Large intestine (tissue), 3 donors: ENCODE measurements at regions not wholly inside any gene's neighbourhood (a gene's known extent, or its start where the extent isn't known, plus 50 kb on each side); places are given as distances from the start of the nearest gene placed in this dataset.

ENCODE experiments used
- DNase-seq, 2 donors: peaks; one replicate each; pipeline versions ENCODE4 v3.0.0 to v3.0.0-alpha.2; 2013
- H3K27ac ChIP-seq: one replicate; pipeline ENCODE4 v1.5.1; 2013; ENCODE audit warnings: low read length
- H3K27me3 ChIP-seq: 2 replicates; pipeline ENCODE4 v1.6.1; 2013; ENCODE audit warnings: low read length; ENCODE audit not compliant: control insufficient read depth, insufficient read depth
- H3K36me3 ChIP-seq: 2 replicates; pipeline ENCODE4 v1.6.1; 2013; ENCODE audit warnings: low read length; ENCODE audit not compliant: control insufficient read depth, insufficient read depth
- H3K4me1 ChIP-seq: one replicate; pipeline ENCODE4 v1.6.1; 2013; ENCODE audit warnings: low read length; ENCODE audit not compliant: control insufficient read depth, insufficient read depth
- H3K4me3 ChIP-seq: one replicate; pipeline ENCODE4 v1.5.1; 2013; ENCODE audit warnings: low read length
- H3K9me3 ChIP-seq: one replicate; pipeline ENCODE4 v1.6.1; 2013; ENCODE audit warnings: mild to moderate bottlenecking, low read depth, low read length, moderate library complexity; ENCODE audit not compliant: control insufficient read depth
- WGBS: methylation state at CpG from one replicate; pipeline ENCODE4 v1.1.5; 2013; ENCODE audit warnings: low lambda C conversion rate; ENCODE audit not compliant: insufficient coverage; 5-methylcytosine and 5-hydroxymethylcytosine counted together

- H3K4me3 ChIP-seq: no peak overlapping the region
Observed at GRCh38 chr5:120043431-120043830, 414.1 kb downstream of the FAM170A start.

GRCh38 chr5:120052916-120053828, 410.9 kb upstream of the PRR16 start:
- Histone ChIP-seq H3K4me3 (no peak overlapping the region), H3K9me3 (no peaks in the 10 kb centered on the region), H3K27me3 (no peaks in the 10 kb centered on the region), H3K27ac (no peak overlapping the region), H3K36me3 (no peaks in the 10 kb centered on the region), H3K4me1 (no peaks in the 10 kb centered on the region)
- no peak for DNase-seq
- WGBS: 60% methylated on average over 1 of the region's 4 CpGs

More at GRCh38 chr5:120043431-120043830, 414.1 kb downstream of the FAM170A start:
- no peaks in the 10 kb centered on the region for H3K4me1 ChIP-seq
- no peak overlapping the region for H3K27ac ChIP-seq
- no peaks in the 10 kb centered on the region for H3K36me3 ChIP-seq
- H3K9me3 ChIP-seq: no peaks in the 10 kb centered on the region
- DNase-seq: no peak
- H3K27me3 ChIP-seq: no peaks in the 10 kb centered on the region

GRCh38 chr5:120053841-120054240, 410.3 kb upstream of the PRR16 start:
- Histone ChIP-seq H3K4me1 (no peaks in the 10 kb centered on the region), H3K9me3 (no peaks in the 10 kb centered on the region), H3K36me3 (no peaks in the 10 kb centered on the region), H3K27me3 (no peaks in the 10 kb centered on the region), H3K4me3 (no peak overlapping the region), H3K27ac (no peak overlapping the region)
- DNase-seq: no peak
- 100% methylated on average over 2 of the region's 4 CpGs for WGBS

- Histone ChIP-seq H3K4me3 (no peak overlapping the region), H3K27ac (no peak overlapping the region), H3K9me3 (no peaks in the 10 kb centered on the region), H3K27me3 (no peaks in the 10 kb centered on the region), H3K36me3 (no peaks in the 10 kb centered on the region), H3K4me1 (no peaks in the 10 kb centered on the region)
- WGBS: no CpG with 5 or more reads among the region's 2 CpGs
- peak in 1 of 2 donors; percentile 5 for DNase-seq
Observed at GRCh38 chr5:120055858-120056257, 408.2 kb upstream of the PRR16 start.

- no peaks in the 10 kb centered on the region for H3K36me3 ChIP-seq
- H3K4me1 ChIP-seq: no peaks in the 10 kb centered on the region
- H3K27me3 ChIP-seq: no peaks in the 10 kb centered on the region
- no peak for DNase-seq
- no peak overlapping the region for H3K27ac ChIP-seq
- H3K9me3 ChIP-seq: no peaks in the 10 kb centered on the region
- no CpG with 5 or more reads among the region's 4 CpGs for WGBS
- H3K4me3 ChIP-seq: no peak overlapping the region
Observed at GRCh38 chr5:120062515-120062917, 401.6 kb upstream of the PRR16 start.

- Histone ChIP-seq H3K27ac (no peak overlapping the region), H3K9me3 (no peaks in the 10 kb centered on the region), H3K27me3 (no peaks in the 10 kb centered on the region), H3K4me1 (no peaks in the 10 kb centered on the region), H3K4me3 (no peak overlapping the region), H3K36me3 (no peaks in the 10 kb centered on the region)
- no peak for DNase-seq
- WGBS: 100% methylated on average over 2 of the region's 2 CpGs
Observed at GRCh38 chr5:120072068-120072761, 391.9 kb upstream of the PRR16 start.

- no peaks in the 10 kb centered on the region for H3K36me3 ChIP-seq
- DNase-seq: no peak
Observed at GRCh38 chr5:120073722-120074121, 390.4 kb upstream of the PRR16 start.

GRCh38 chr5:120080781-120081180, 383.3 kb upstream of the PRR16 start:
- Histone ChIP-seq H3K27ac (no peak overlapping the region), H3K27me3 (no peaks in the 10 kb centered on the region), H3K4me3 (no peak overlapping the region), H3K36me3 (no peaks in the 10 kb centered on the region), H3K4me1 (no peaks in the 10 kb centered on the region), H3K9me3 (no peaks in the 10 kb centered on the region)
- DNase-seq: no peak
- no CpG with 5 or more reads among the region's 3 CpGs for WGBS

More at GRCh38 chr5:120073722-120074121, 390.4 kb upstream of the PRR16 start:
- Histone ChIP-seq H3K27ac (no peak overlapping the region), H3K9me3 (no peaks in the 10 kb centered on the region), H3K27me3 (no peaks in the 10 kb centered on the region), H3K4me1 (no peaks in the 10 kb centered on the region), H3K4me3 (no peak overlapping the region)

- no CpG with 5 or more reads among the region's 3 CpGs for WGBS
- H3K27ac ChIP-seq: no peak overlapping the region
Observed at GRCh38 chr5:120082316-120083068, 381.6 kb upstream of the PRR16 start.

GRCh38 chr5:120083851-120084542, 380.1 kb upstream of the PRR16 start:
- H3K9me3 ChIP-seq: no peaks in the 10 kb centered on the region
- H3K4me1 ChIP-seq: no peaks in the 10 kb centered on the region
- no peaks in the 10 kb centered on the region for H3K36me3 ChIP-seq
- H3K27ac ChIP-seq: no peak overlapping the region
- no peaks in the 10 kb centered on the region for H3K27me3 ChIP-seq
- no peak for DNase-seq
- no peak overlapping the region for H3K4me3 ChIP-seq

More at GRCh38 chr5:120082316-120083068, 381.6 kb upstream of the PRR16 start:
- Histone ChIP-seq H3K4me1 (no peaks in the 10 kb centered on the region), H3K36me3 (no peaks in the 10 kb centered on the region), H3K9me3 (no peaks in the 10 kb centered on the region), H3K4me3 (no peak overlapping the region), H3K27me3 (no peaks in the 10 kb centered on the region)
- no peak for DNase-seq
